GM12892 (cell line): ENCODE measurements at regions not wholly inside any gene's neighbourhood (a gene's known extent, or its start where the extent isn't known, plus 50 kb on each side); places are given as distances from the start of the nearest gene placed in this dataset.

Experiments used
- POLR2A ChIP-seq: IDR thresholded peaks from 2 replicates; pipeline ENCODE4 v1.6.1; 2011; ENCODE audit warnings: low read depth, low read length, control low read depth
- POLR2AphosphoS5 ChIP-seq: IDR thresholded peaks from 2 replicates; pipeline ENCODE4 v1.6.1; 2011; ENCODE audit warnings: low read depth, low read length, control low read depth
- TAF1 ChIP-seq: IDR thresholded peaks from 2 replicates; pipeline ENCODE4 v1.6.1; 2011; ENCODE audit warnings: low read depth, mild to moderate bottlenecking, control low read depth, low read length, borderline replicate concordance

- no peak for TF ChIP-seq POLR2A
- TF ChIP-seq POLR2AphosphoS5, result no peak
- no peak for TF ChIP-seq TAF1
Measured at GRCh38 chr2:5187283-5187682, 504.9 kb upstream of the SOX11 start.
